Endothelial cell of umbilical vein (primary cell): ENCODE measurements at regions not wholly inside any gene's neighbourhood (a gene's known extent, or its start where the extent isn't known, plus 50 kb on each side); places are given as distances from the start of the nearest gene placed in this dataset.

Source experiments
- BruUV-seq: library from RNA; stranded (reverse); fragments of 400-500 nt; replicated peaks from 2 replicates; lab custom pipeline; 2021; lab: Mats Ljungman, UMichigan
- CTCF ChIA-PET: fragments of 300-600, 350-600 bp; sonication (Branson Sonifier 250); formaldehyde crosslinking; loops from one replicate; lab custom pipeline; 2021; ENCODE audit warnings: antibody characterized with exemption, inconsistent platforms; lab: Charles Lee
- POLR2A ChIA-PET: fragments of 300-600, 350-600 bp; sonication (Branson Sonifier 250); formaldehyde crosslinking; loops from one replicate; lab custom pipeline; 2021; ENCODE audit warnings: antibody characterized with exemption, inconsistent platforms; lab: Charles Lee
- DNase-seq: peaks from one replicate; pipeline ENCODE4 v3.0.0-alpha.2; 2011; ENCODE audit warnings: low read depth, low spot score
- FAIRE-seq: peaks from 2 replicates; lab custom pipeline; 2011; peaks lifted over from hg19 to GRCh38; lab: Jason Lieb, UNC
- H2AFZ ChIP-seq: 2 replicates; pipeline ENCODE4 v1.6.0; 2012; ENCODE audit warnings: low read depth, low read length, control low read depth, inconsistent platforms
- H3K27ac ChIP-seq: 2 replicates; pipeline ENCODE4 v1.5.1; 2011; ENCODE audit warnings: low read depth, mild to moderate bottlenecking, control low read depth, low read length, moderate library complexity; ENCODE audit not compliant: insufficient read depth
- H3K27me3 ChIP-seq, 2 experiments: 2 replicates each; pipeline versions ENCODE4 v1.6.0 to v1.6.1; 2011; ENCODE audit warnings: low read length in 2 of 2, mixed read lengths in 1 of 2; ENCODE audit not compliant: control insufficient read depth in 2 of 2, insufficient read depth in 2 of 2
- H3K36me3 ChIP-seq, 2 experiments: 2 replicates in 1 of 2; 3 replicates in 1 of 2; pipeline ENCODE4 v1.5.1; 2011; ENCODE audit warnings: low read length in 2 of 2, mild to moderate bottlenecking in 1 of 2, moderate library complexity in 1 of 2; ENCODE audit not compliant: control insufficient read depth in 2 of 2, insufficient read depth in 2 of 2; ENCODE audit errors: extremely low read depth in 1 of 2
- H3K4me1 ChIP-seq: 3 replicates; pipeline ENCODE4 v1.5.1; 2011; ENCODE audit warnings: mild to moderate bottlenecking, low read length; ENCODE audit not compliant: control insufficient read depth, insufficient read depth; ENCODE audit errors: extremely low read depth
- H3K4me2 ChIP-seq: 2 replicates; pipeline ENCODE4 v1.6.1; 2011; ENCODE audit warnings: low read length, control low read depth, mixed read lengths; ENCODE audit not compliant: insufficient read depth
- H3K4me3 ChIP-seq, 3 experiments: fragments of 200-600 bp in 1 of 3; sonication (generic), shearing (Covaris generic) in 1 of 3; replicated peaks in 1 of 3; 2 replicates each; pipeline ENCODE4 v1.5.1; 2011 to 2016; ENCODE audit warnings: control low read depth in 3 of 3, low read length in 3 of 3, mild to moderate bottlenecking in 2 of 3, inconsistent platforms in 1 of 3, low read depth in 1 of 3, moderate library complexity in 1 of 3; ENCODE audit not compliant: insufficient read depth in 1 of 3
- H3K79me2 ChIP-seq: 2 replicates; pipeline ENCODE4 v1.6.0; 2012; ENCODE audit warnings: low read length, inconsistent platforms; ENCODE audit not compliant: control insufficient read depth, insufficient read depth
- H3K9ac ChIP-seq: replicated peaks from 2 replicates; pipeline ENCODE3; 2011; ENCODE audit warnings: low read length, control low read depth; ENCODE audit not compliant: insufficient read depth; ENCODE audit errors: extremely low read depth
- H3K9me1 ChIP-seq: replicated peaks from 3 replicates; pipeline ENCODE4 v1.6.0; 2011; ENCODE audit warnings: mild to moderate bottlenecking, low read length; ENCODE audit not compliant: control insufficient read depth, insufficient read depth; ENCODE audit errors: extremely low read depth
- H3K9me3 ChIP-seq: replicated peaks from 2 replicates; pipeline ENCODE4 v1.5.1; 2012; ENCODE audit warnings: low read length, inconsistent platforms; ENCODE audit not compliant: control insufficient read depth, insufficient read depth
- H4K20me1 ChIP-seq: replicated peaks from 2 replicates; pipeline ENCODE3; 2011; ENCODE audit warnings: mild to moderate bottlenecking, low read length; ENCODE audit not compliant: control insufficient read depth, insufficient read depth; ENCODE audit errors: extremely low read depth
- EZH2 ChIP-seq: IDR thresholded peaks from 2 replicates; pipeline ENCODE4 v1.6.1; 2012; ENCODE audit warnings: borderline replicate concordance, low read depth, mild to moderate bottlenecking, moderate library complexity, low read length, inconsistent platforms; ENCODE audit not compliant: severe bottlenecking
- FOS ChIP-seq: IDR thresholded peaks from 2 replicates; pipeline ENCODE4 v1.6.1; 2011; ENCODE audit warnings: mild to moderate bottlenecking, low read length, moderate library complexity, borderline replicate concordance; ENCODE audit not compliant: insufficient read depth
- GATA2 ChIP-seq: IDR thresholded peaks from 2 replicates; pipeline ENCODE4 v1.7.0; 2011; ENCODE audit warnings: low read depth, mild to moderate bottlenecking, moderate library complexity, mixed read lengths, low read length; ENCODE audit not compliant: insufficient read length, insufficient read depth
- JUN ChIP-seq: IDR thresholded peaks from 2 replicates; pipeline ENCODE4 v1.6.1; 2011; ENCODE audit warnings: borderline replicate concordance, low read depth; ENCODE audit not compliant: insufficient read length, insufficient read depth
- MYC ChIP-seq: IDR thresholded peaks from one replicate; pipeline ENCODE4 v1.6.1; 2011; ENCODE audit warnings: mild to moderate bottlenecking, low read depth, low read length
- POLR2A ChIP-seq: IDR thresholded peaks from 2 replicates; pipeline ENCODE4 v1.6.1; 2012; ENCODE audit warnings: low read depth, mild to moderate bottlenecking, control low read depth, low read length
- POLR2AphosphoS5 ChIP-seq: IDR thresholded peaks from 2 replicates; pipeline ENCODE4 v1.6.1; 2012; ENCODE audit warnings: low read depth, mild to moderate bottlenecking, control low read depth, low read length, moderate library complexity; ENCODE audit not compliant: insufficient read depth
- dilution Hi-C: fragments of 300-500 bp; cut with MboI; formaldehyde crosslinking; loops from one replicate; pipeline ENCODE4 v1.15.0; 2019; ENCODE audit warnings: low sequenced_read_pairs; ENCODE audit not compliant: extremely low pct_ligation_motif_present
- intact Hi-C: fragments of 100-400 bp; cut with micrococcal nuclease; formaldehyde crosslinking; loops from one replicate; pipeline ENCODE4 v1.10.0; 2022
- TF ChIP-seq, protein P1 (sequence below), 2 donors: IDR thresholded peaks; 1 replicate in 1 of 2; 2 replicates in 1 of 2; pipeline ENCODE4 v1.5.1; 2011; ENCODE audit warnings: low read length in 2 of 2, mild to moderate bottlenecking in 2 of 2, moderate library complexity in 2 of 2, control low read depth in 1 of 2, inconsistent platforms in 1 of 2, low read depth in 1 of 2; ENCODE audit not compliant: insufficient read depth in 1 of 2; ENCODE audit errors: extremely low read depth in 1 of 2
- TF ChIP-seq, protein P2 (sequence below): IDR thresholded peaks from 2 replicates; pipeline ENCODE4 v1.6.1; 2011; ENCODE audit not compliant: insufficient read depth, insufficient read length

DNA sequence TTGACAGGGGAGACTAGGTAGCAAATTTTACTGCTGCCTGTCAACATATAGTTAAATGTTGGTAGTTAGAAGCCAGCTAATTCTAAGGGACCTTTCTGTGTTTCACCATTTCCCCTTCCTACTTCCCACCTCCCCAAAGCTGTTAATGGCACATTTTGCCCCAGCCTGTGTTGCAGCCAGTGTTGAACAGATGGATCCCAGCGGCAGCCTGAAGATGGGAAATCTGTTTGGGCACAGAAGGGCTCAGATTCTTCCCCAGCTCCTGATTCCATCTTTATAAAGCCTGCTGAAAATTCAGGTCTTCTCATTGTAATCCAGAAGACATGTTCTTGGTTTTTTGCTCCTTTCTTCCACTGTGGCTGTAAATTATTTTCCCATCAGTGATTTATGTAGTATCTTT, 89.0 kb downstream of the SPRY1 start:
- Histone ChIP-seq H3K36me3 (no peaks in the 10 kb centered on the region), H3K9me3 (no peaks in the 10 kb centered on the region), H3K4me3 (no peak overlapping the region), H3K4me1 (no peaks in the 10 kb centered on the region), H3K27ac (no peak overlapping the region), H3K9ac (no peak overlapping the region), H3K27me3 (no peaks in the 10 kb centered on the region), H2AFZ (no peak overlapping the region), H3K9me1 (no peaks in the 10 kb centered on the region), H3K79me2 (no peaks in the 10 kb centered on the region), H3K4me2 (no peak overlapping the region), H4K20me1 (no peaks in the 10 kb centered on the region)
- DNase-seq (no peak), FAIRE-seq (no peak)
- ChIA-PET CTCF (interaction anchor here (1.3 kb wide), 1 partner anchor 9 kb away, joined by 4 read pairs; no protein-coding TSS in a partner anchor), POLR2A (no interaction called here)
- dilution Hi-C loops, result no loop called here
- BruUV-seq, result no TSS peak
- TF ChIP-seq GATA2, result no peak
- no peak for TF ChIP-seq JUN
- intact Hi-C loops, result no loop called here

DNA sequence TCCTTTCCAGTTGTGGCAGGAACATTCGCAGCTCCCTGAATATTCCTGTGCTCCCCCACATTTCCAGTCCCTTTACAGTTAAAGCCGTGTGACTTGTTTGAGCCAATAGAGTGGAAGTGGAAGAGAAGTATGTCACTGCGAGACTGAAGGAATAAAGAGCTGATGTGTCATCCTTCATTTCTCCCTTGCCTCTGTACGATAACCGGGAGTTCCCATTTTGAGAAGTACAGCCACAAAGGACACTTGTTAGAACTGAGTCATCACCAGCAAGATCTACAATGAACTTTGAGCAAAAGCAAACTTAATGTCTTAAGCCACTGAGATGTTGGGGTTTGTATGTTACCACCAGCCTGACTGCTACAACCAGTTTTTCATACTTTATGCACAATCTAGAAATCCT, 92.3 kb downstream of the SPRY1 start:
- DNase-seq (no peak), FAIRE-seq (no peak)
- Histone ChIP-seq H3K36me3 (no peaks in the 10 kb centered on the region), H3K4me3 (no peak overlapping the region), H3K9me3 (no peaks in the 10 kb centered on the region), H3K27ac (no peak overlapping the region), H3K4me2 (no peak overlapping the region), H3K79me2 (no peaks in the 10 kb centered on the region), H3K9ac (no peak overlapping the region), H3K9me1 (no peaks in the 10 kb centered on the region), H4K20me1 (no peaks in the 10 kb centered on the region), H3K4me1 (no peaks in the 10 kb centered on the region), H2AFZ (no peak overlapping the region), H3K27me3 (no peaks in the 10 kb centered on the region)
- dilution Hi-C loops (no loop called here), intact Hi-C loops (no loop called here)
- ChIA-PET POLR2A (no interaction called here), CTCF (no interaction called here)
- no TSS peak for BruUV-seq
- TF ChIP-seq JUN (no peak), FOS (no peak), POLR2A (no peak), GATA2 (no peak), EZH2 (no peak), MYC (no peak), POLR2AphosphoS5 (no peak)
- TF ChIP-seq, protein P1, sequence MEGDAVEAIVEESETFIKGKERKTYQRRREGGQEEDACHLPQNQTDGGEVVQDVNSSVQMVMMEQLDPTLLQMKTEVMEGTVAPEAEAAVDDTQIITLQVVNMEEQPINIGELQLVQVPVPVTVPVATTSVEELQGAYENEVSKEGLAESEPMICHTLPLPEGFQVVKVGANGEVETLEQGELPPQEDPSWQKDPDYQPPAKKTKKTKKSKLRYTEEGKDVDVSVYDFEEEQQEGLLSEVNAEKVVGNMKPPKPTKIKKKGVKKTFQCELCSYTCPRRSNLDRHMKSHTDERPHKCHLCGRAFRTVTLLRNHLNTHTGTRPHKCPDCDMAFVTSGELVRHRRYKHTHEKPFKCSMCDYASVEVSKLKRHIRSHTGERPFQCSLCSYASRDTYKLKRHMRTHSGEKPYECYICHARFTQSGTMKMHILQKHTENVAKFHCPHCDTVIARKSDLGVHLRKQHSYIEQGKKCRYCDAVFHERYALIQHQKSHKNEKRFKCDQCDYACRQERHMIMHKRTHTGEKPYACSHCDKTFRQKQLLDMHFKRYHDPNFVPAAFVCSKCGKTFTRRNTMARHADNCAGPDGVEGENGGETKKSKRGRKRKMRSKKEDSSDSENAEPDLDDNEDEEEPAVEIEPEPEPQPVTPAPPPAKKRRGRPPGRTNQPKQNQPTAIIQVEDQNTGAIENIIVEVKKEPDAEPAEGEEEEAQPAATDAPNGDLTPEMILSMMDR (IDR thresholded peaks at IDR 0.05; ENCODE audit: extremely low read depth in 1 of 2, insufficient read depth in 1 of 2, low read depth in 1 of 2, low read length in 2 of 2), result no peak
- TF ChIP-seq, protein P2, sequence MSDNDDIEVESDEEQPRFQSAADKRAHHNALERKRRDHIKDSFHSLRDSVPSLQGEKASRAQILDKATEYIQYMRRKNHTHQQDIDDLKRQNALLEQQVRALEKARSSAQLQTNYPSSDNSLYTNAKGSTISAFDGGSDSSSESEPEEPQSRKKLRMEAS, result no peak
